Neural progenitor cell (in vitro differentiated cells): ENCODE measurements at regions not wholly inside any gene's neighbourhood (a gene's known extent, or its start where the extent isn't known, plus 50 kb on each side); places are given as distances from the start of the nearest gene placed in this dataset.

ENCODE experiments used
- EZH2 ChIP-seq: fragments of 200-600 bp; sonication (generic); IDR thresholded peaks from 2 replicates; pipeline ENCODE4 v1.6.1; 2017; ENCODE audit warnings: antibody characterized with exemption, mild to moderate bottlenecking, moderate library complexity
- TF ChIP-seq, protein P1 (sequence below): fragments of 200-600 bp; sonication (generic); IDR thresholded peaks from 2 replicates; pipeline ENCODE4 v1.5.1; 2017; ENCODE audit warnings: antibody characterized with exemption, mild to moderate bottlenecking

DNA sequence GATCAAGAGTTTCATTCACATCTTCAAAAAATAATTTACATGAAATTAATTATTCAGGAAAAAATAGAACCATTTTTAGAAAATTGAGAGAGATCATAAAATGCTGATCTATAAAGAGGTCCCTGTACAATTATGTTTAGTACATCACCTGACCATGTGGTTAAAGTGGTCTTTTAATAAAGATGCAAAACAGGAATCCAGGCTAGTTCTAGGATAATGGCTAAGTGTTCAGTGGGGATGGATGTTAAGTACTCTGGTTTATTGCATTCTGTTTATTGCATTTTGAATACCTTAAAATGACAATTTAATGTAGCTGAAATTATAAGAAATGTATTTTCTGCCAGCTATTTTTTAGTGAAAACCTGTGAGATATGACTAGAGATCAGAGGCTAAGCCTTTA, 72.0 kb upstream of the SMC2 start:
- no peak for TF ChIP-seq EZH2
- TF ChIP-seq, protein P1, sequence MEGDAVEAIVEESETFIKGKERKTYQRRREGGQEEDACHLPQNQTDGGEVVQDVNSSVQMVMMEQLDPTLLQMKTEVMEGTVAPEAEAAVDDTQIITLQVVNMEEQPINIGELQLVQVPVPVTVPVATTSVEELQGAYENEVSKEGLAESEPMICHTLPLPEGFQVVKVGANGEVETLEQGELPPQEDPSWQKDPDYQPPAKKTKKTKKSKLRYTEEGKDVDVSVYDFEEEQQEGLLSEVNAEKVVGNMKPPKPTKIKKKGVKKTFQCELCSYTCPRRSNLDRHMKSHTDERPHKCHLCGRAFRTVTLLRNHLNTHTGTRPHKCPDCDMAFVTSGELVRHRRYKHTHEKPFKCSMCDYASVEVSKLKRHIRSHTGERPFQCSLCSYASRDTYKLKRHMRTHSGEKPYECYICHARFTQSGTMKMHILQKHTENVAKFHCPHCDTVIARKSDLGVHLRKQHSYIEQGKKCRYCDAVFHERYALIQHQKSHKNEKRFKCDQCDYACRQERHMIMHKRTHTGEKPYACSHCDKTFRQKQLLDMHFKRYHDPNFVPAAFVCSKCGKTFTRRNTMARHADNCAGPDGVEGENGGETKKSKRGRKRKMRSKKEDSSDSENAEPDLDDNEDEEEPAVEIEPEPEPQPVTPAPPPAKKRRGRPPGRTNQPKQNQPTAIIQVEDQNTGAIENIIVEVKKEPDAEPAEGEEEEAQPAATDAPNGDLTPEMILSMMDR: no peak
